Right atrium auricular region (tissue), 2 donors: ENCODE measurements at regions not wholly inside any gene's neighbourhood (a gene's known extent, or its start where the extent isn't known, plus 50 kb on each side); places are given as distances from the start of the nearest gene placed in this dataset.

Experiments
- DNase-seq: peaks from one replicate; pipeline ENCODE4 v3.0.0-alpha.2; 2019; ENCODE audit warnings: low spot score
- H3K27ac ChIP-seq, 2 donors: fragments of 200-600 bp; sonication (generic); 1 replicate in 1 of 2; 2 replicates in 1 of 2; pipeline ENCODE4 v1.5.1; 2016 to 2019
- H3K27me3 ChIP-seq, 2 donors: fragments of 200-600 bp; sonication (generic); one replicate each; pipeline versions ENCODE4 v1.5.1 to v1.6.0; 2017 to 2019
- H3K36me3 ChIP-seq: fragments of 200-600 bp; sonication (generic); one replicate; pipeline ENCODE4 v1.5.1; 2016
- H3K4me1 ChIP-seq, 2 donors: fragments of 200-600 bp; sonication (generic); one replicate each; pipeline versions ENCODE4 v1.5.1 to v1.6.0; 2017 to 2019
- H3K4me3 ChIP-seq, 2 donors: fragments of 200-600 bp; sonication (generic); 1 replicate in 1 of 2; 2 replicates in 1 of 2; pipeline ENCODE4 v1.5.1; 2017 to 2019; ENCODE audit warnings: mild to moderate bottlenecking in 1 of 2, moderate library complexity in 1 of 2
- H3K9me3 ChIP-seq, 2 donors: fragments of 200-600 bp; sonication (generic); one replicate each; pipeline ENCODE4 v1.5.1; 2019
- CTCF ChIP-seq, 2 donors: fragments of 200-600 bp; sonication (generic); IDR thresholded peaks; one replicate each; pipeline ENCODE4 v1.5.1; 2019; ENCODE audit warnings: antibody characterized with exemption in 2 of 2

GRCh38 chr2:133966720-133967304 lies 287.1 kb upstream of the MGAT5 start:
- H3K27ac ChIP-seq: no peak overlapping the region
- no peak for TF ChIP-seq CTCF (IDR thresholded peaks at IDR 0.05)
- no peak overlapping the region for H3K4me3 ChIP-seq
- no peaks in the 10 kb centered on the region for H3K27me3 ChIP-seq
- H3K36me3 ChIP-seq: no peaks in the 10 kb centered on the region
- no peaks in the 10 kb centered on the region for H3K4me1 ChIP-seq
- DNase-seq: no peak
- no peaks in the 10 kb centered on the region for H3K9me3 ChIP-seq

- no peaks in the 10 kb centered on the region for H3K4me1 ChIP-seq
- H3K27me3 ChIP-seq: no peaks in the 10 kb centered on the region
- no peak overlapping the region for H3K27ac ChIP-seq
- no peaks in the 10 kb centered on the region for H3K36me3 ChIP-seq
- no peak for TF ChIP-seq CTCF (IDR thresholded peaks at IDR 0.05)
- DNase-seq: no peak
- no peaks in the 10 kb centered on the region for H3K9me3 ChIP-seq
- no peak overlapping the region for H3K4me3 ChIP-seq
Observed at GRCh38 chr2:133967326-133967725, 286.5 kb upstream of the MGAT5 start.

- Histone ChIP-seq H3K36me3 (no peaks in the 10 kb centered on the region), H3K4me1 (peaks cover 0 to 10% of the 10 kb centered on the region in 2 donors), H3K27me3 (no peaks in the 10 kb centered on the region), H3K9me3 (no peaks in the 10 kb centered on the region), H3K27ac (no peak overlapping the region), H3K4me3 (no peak overlapping the region)
- TF ChIP-seq CTCF (IDR thresholded peaks at IDR 0.05): no peak
- no peak for DNase-seq
Observed at GRCh38 chr2:133968446-133968845, 285.4 kb upstream of the MGAT5 start.

- Histone ChIP-seq H3K9me3 (no peaks in the 10 kb centered on the region), H3K4me3 (no peak overlapping the region), H3K4me1 (peaks cover 0 to 14% of the 10 kb centered on the region in 2 donors), H3K27me3 (no peaks in the 10 kb centered on the region), H3K27ac (no peak overlapping the region), H3K36me3 (no peaks in the 10 kb centered on the region)
- no peak for DNase-seq
- no peak for TF ChIP-seq CTCF (IDR thresholded peaks at IDR 0.05)
Observed at GRCh38 chr2:133970641-133971040, 283.2 kb upstream of the MGAT5 start.

GRCh38 chr2:133972297-133972696 lies 281.6 kb upstream of the MGAT5 start:
- Histone ChIP-seq H3K36me3 (no peaks in the 10 kb centered on the region), H3K4me1 (peaks cover 0 to 14% of the 10 kb centered on the region in 2 donors), H3K9me3 (no peaks in the 10 kb centered on the region), H3K27ac (no peak overlapping the region), H3K4me3 (no peak overlapping the region), H3K27me3 (no peaks in the 10 kb centered on the region)
- DNase-seq: no peak
- TF ChIP-seq CTCF (IDR thresholded peaks at IDR 0.05): no peak

- Histone ChIP-seq H3K4me1 (peaks cover 0 to 14% of the 10 kb centered on the region in 2 donors), H3K9me3 (no peaks in the 10 kb centered on the region), H3K36me3 (no peaks in the 10 kb centered on the region), H3K4me3 (no peak overlapping the region), H3K27me3 (no peaks in the 10 kb centered on the region), H3K27ac (no peak overlapping the region)
- TF ChIP-seq CTCF (IDR thresholded peaks at IDR 0.05): no peak
- no peak for DNase-seq
Observed at GRCh38 chr2:133972786-133973185, 281.1 kb upstream of the MGAT5 start.
